ENCODE measurements at regions not wholly inside any gene's neighbourhood (a gene's known extent, or its start where the extent isn't known, plus 50 kb on each side); places are given as distances from the start of the nearest gene placed in this dataset.
A peak's percentile ranks its signal among the peaks of the same experiment; 100 is the strongest.

GRCh38 chr14:56512521-56512920, 67.1 kb upstream of the TMEM260 start:
- no peak for DNase-seq

GRCh38 chr14:56514663-56515371, 64.8 kb upstream of the TMEM260 start:
- DNase-seq, result peak; percentile 23

- no peak for DNase-seq
Observed at GRCh38 chr14:56515739-56516138, 63.9 kb upstream of the TMEM260 start.

- no peak for DNase-seq
Observed at GRCh38 chr14:56522403-56522802, 57.2 kb upstream of the TMEM260 start.

GRCh38 chr14:56524971-56525677, 54.5 kb upstream of the TMEM260 start:
- no peak for DNase-seq

GRCh38 chr14:56528927-56529326, 50.7 kb upstream of the TMEM260 start:
- no peak for DNase-seq

All from stimulated activated CD4-positive, alpha-beta T cell treated with anti-CD3 and anti-CD28 coated beads, Interleukin-1b, Interleukin-23, amount 100 ng/mL, for 48 hours (primary cell).